SIG-M5 treated with dmso at 0.1 percent for 504 hours (cell line): ENCODE measurements at regions not wholly inside any gene's neighbourhood (a gene's known extent, or its start where the extent isn't known, plus 50 kb on each side); places are given as distances from the start of the nearest gene placed in this dataset.

Experiments used
- DNase-seq: peaks from one replicate; lab custom pipeline; 2025; ENCODE audit not compliant: unreplicated experiment; lab: John Stamatoyannopoulos, UW

DNA sequence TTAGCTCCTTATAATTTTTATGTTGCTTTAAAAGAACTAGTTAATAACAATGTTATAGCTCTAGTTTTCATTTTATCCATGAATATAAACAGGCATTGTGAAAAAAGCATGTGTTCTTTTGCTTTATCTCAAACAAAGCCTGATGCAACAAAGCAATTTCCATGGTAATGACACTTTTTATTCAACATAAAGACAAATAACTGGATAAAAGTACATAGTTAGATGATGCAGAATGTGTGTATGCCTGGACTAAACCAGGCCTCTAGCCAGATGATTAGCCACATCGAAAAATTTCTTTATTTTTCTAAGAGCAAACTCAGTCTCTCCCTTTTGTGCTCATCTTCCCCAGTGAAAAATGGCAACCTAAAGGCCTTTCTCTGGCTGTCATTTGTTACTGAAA, 125.6 kb upstream of the TARS1 start:
- no peak for DNase-seq

DNA sequence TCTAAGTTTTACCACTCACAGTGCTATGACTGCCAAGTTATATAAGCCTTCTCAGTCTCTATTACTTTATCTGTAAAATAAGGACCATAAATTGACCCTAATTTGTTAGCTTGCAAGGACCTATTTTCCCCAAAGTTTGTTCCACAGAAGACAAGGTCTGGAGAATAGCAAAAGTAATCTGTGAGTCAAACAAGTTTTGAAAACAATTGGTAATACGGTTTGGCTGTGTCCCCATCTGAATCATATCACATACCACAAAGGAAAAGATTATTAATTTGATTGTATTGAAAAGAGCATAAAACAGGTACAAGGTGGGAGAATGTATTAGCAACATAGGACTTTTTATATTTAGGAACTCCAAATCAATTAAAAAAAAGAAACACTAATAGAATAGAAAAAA, 124.0 kb upstream of the TARS1 start:
- DNase-seq, result no peak

DNA sequence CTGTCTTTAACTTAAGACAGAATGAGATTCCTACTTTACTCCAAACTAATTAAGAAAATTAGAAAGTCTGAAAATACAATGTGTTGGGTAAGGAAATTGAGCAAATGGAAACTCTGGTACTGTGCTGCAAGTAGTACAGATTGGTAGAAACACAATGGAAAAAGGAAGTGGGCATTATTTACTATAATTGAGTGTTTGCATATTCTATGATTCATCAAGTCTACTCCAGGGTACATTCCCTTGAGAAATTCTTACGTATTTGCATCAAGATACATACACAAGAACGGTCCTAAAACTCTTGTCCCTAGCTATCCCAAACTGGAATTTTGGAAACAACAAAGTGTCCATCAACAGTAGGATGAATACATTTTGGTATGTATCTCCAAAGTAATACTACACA, 123.5 kb upstream of the TARS1 start:
- peak; percentile 11 for DNase-seq

DNA sequence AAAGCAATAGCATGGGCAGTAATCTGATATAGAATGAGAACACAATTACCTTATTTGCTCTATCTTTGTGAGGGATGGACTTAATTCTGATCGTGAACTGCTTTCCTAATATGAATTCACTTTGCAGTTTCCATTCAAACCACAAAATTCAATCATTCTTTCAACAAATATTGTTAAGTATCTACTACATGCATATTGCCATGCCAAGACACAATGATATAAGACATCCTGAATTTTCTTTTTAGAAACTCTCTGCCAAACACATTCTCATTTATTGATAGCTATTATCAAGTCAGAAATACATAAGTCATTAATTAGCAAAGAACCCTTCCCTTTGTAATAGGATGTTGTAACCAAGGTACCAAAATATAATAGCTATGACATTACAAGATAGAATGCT, 121.6 kb upstream of the TARS1 start:
- DNase-seq, result no peak

DNA sequence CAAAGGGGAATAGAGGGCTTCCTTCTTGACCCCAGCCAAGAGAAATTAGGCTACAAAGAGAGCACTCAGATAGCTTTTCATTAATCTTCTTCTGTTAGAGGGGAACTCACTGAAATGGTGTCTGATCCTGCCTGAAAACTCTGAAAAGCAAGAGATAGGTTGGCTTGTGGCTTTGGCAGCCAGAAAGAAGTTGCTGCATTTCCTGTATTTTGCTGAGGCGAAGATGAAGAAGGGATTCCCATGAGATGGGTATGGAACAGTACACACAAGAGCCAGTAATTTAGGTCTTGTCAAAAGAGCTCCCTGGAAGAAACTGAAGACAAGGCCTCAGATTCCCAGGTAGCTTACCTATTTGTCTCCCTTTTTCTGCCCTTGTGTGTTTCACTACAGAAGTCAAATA, 120.9 kb upstream of the TARS1 start:
- no peak for DNase-seq

DNA sequence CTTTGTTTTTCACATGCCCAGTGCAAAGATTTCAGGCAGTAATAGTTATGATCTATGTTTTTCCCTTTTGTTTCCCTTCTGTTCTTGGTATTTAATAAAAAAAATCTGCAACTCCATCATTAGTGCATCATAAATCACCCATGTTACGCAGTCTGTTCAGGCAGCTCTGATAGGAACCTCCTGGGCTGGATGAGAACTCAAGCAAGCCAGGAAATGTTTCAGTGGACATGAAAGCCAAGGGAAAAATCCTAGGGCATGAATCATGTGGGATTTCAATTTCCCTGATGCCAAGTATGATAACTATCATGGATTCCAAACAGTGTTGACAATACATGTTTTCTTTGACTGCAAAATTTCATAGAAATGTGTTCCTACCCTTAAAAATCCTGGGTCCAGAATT, 119.7 kb upstream of the TARS1 start:
- DNase-seq, result no peak

DNA sequence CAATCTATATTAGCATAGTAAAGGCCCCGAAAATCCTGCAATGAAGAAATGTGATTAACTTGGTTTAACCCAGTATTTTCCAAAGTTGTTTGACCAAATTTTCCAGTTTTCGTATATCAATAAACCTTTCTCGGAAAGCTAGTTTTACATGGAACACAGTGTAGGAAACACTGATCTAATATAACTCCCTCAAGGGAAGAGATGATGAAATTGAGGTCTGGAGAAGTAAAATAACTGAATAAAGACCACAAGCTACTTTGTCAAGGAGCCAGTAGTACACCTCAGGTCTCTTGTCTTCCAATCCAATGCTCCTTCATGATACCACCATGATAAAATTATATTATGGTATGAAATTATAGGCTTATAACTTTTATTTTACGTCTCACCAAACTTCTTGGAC, 118.1 kb upstream of the TARS1 start:
- no peak for DNase-seq

DNA sequence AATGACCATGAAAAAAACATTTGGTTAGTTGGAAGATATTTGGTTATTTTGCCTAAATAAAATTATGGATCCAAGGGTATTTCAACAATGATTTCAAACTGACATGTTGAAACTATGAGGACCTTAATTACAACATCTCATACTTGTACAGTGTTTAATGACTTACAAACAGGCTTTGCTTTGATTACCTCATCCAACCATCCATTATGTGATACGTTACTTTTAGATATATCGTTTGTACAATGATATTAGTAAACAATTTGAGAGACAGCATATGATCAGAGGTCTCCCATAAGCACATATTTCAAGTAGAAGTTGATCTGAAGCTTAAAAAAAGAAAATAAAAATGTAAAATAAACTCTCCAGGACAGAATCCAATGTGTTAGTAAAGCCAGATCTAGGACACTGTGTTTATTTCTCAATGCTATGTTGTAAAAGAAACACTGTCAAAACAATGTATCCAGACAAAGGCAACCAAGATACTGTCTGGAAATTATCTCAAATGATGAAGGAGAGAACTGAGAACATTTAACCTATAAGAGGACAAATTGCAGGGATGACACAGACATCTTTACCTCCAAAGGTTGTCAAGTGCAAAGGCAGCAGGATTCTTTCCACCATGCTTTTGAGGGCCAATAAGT, 116.0 kb upstream of the TARS1 start:
- no peak for DNase-seq

DNA sequence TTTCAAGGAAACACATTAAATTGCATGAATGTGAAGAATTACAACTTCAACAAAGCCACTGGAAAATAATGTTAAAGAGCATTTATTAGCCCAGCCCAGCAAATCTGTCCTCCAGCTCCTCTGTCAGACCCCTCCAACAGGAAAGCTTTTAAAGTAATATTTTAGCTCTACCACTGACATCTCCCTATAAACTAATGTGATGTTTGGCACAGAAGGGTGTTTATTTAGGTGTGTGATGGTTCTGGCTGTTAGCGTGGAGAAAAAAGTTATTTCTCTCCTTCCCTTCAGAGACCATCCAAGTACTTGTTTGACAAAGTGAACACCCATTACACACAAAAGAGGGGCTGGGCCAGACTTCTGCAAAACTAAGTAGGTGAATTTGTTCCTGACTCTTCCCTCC, 111.9 kb upstream of the TARS1 start:
- no peak for DNase-seq

DNA sequence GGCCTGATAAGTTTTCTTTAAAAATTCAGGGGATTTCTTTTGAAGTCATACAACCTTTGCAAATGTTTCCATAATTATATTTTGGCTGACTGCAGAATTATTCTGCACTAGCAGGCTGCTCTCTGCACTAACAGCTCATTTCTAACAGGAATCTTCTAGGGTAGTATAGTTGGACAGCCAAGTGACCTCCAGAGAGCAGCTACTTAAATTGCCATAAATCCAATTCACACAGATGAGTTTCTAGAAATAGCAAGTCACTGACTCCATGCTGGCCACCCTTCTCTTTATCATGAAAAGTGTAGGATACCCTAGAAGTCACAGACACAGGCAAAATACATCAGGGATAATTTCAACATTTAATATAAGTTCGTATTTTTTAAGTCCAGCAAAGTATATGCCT, 110.9 kb upstream of the TARS1 start:
- no peak for DNase-seq

DNA sequence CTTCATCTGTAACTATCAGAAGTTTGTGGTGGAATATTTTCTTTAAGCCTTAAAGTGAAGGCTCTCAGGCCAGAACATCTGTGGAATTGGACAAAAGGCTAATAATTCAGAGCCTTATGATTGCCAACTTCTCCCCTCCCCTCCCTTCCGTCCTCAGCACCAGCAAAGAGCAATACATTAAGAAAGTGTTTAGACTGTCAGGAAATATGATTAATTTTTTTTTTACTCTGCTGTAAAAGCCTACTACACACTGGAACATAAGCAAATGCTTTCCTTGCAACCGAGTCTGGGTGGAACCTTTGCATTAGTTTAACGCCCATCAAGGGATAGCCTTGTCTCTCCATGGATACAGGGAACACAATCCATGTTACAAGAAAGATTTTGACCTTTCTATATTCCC, 110.3 kb upstream of the TARS1 start:
- no peak for DNase-seq

DNA sequence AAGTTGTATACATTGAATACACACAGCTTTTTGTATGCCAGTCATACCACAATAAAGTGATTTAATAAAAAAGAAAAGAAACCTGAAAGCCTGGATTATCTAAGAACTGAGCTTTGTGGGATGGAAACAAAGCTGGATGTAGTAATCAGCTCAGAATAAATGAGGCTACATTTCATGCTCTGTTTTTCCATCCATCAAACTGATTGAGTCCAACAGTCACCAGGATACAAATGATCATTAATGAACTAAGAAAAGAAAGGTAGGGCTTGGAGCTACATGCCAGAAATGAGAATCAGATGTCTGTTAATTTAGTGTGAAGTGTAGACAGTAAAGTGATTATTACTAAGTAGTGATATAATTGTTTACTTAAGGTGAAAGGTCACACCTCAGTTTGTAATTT, 109.8 kb upstream of the TARS1 start:
- DNase-seq, result no peak

DNA sequence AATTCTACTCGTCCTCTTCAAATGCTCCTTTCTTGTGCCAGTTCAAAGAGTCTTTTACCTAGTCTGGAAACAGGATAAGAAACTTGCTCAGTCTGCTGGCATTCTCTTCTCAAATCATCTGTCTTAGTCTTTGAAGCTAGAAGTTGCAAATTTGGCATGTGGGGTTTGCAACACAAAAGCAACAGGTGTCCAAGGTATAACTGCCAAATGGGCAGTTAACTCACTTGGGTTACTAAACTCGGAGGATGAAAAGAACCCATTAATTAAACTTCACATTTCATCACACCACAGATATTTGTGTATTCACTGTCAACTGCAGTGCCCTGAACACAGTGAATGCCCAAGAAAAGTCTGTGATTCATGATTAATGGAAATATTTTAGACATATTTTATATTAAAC, 108.0 kb upstream of the TARS1 start:
- no peak for DNase-seq

DNA sequence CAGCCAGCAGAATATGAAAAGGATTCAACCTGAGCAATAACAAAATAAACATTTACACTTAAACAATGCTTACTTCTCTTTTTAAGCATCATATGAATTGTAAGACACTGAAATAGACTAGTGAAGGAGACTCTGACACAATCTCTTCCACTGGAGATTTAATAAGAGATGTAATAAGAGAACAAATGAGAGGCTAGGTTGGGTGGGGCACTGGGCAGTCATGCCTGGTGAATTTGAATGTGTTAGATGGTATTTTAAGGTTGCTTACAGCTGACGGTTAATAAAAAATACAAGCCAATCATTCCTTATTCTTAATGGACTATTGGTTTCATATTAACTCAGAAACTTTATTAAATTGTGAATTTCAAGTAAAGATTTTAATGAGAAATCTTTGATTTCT, 105.9 kb upstream of the TARS1 start:
- DNase-seq, result no peak

DNA sequence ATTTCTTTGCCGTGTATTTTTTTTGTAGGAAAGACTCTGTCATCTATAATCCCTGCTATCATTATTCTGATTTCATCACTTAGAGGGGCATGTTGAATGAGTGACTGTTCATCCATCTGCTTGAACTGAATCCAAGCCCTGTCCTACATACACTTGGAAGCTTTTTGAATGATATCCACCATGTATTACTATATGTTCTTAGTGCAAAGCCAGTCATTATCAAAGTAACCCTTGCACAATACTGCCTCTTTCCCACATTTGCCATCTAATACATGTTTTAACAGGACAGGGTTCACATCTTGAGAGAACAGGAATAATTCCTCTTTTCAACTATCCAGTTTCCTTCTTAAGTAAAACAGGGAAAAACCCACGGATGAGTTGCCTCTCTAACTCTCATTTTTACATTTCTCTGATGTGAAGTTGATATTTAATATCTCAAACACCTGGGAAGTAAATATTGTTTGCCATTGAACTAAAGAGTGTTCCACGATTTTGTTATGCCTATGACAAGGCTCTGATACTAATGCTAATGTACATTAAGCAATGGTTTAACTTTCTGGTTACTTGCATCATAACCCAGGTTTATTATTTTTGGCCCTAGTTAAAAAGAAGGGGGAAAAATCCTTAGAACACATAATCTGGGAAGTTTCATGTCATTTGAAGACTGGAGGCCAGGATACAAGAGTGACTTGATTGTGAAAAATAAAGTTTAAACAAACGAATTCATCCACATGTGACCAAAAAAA, 103.7 kb upstream of the TARS1 start:
- DNase-seq, result no peak

DNA sequence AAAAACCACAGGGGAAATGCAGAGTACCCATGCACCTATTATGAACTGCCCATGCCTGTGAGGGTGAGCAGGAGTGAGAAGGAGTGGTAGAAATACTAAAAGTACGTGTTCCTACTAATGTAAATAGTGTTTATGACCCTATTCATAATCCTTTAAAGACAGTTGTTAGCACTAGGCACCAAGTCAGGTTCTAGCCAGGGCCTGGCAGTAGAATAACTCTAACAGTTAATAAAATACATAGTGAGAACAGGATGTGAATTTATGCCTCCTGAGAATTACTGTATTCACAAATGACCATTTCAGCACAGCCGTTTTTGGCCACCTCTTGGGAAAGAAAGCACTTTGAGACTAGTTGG, 103.2 kb upstream of the TARS1 start:
- no peak for DNase-seq

DNA sequence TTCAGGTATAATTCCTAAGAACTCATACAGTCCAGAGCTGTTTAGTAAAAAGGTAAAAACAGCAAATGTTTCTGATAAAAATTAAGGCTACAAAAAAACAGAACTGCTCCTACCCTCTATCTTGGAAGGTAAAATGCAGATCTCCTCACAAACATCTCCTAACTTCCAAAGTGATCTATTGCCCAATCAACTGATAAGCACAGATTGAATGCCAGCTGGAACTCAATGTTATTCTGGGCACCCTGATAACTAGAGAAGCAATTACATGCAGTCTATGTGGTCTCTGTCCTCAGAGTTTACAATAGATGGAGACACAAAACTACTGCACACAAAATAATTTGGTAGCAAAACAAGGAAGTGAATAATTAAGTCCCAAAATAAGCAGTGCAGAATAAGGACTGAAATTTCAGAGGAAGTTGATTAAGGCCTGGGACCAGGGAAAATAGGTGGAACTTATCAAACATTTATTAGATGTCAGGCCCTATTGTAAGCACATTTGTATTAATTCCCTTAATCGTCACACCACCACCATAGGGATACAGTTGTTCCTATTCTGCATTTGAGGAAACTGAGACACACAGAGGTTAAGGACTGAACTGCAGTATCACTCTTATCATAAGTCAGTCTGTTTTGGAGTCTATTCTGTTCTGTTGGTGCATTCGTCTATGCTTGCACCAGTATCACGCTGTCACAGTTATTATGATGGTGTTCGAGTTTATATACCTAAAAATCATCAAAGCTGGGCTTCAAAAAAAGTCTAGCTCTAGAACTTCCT, 102.2 kb upstream of the TARS1 start:
- no peak for DNase-seq

DNA sequence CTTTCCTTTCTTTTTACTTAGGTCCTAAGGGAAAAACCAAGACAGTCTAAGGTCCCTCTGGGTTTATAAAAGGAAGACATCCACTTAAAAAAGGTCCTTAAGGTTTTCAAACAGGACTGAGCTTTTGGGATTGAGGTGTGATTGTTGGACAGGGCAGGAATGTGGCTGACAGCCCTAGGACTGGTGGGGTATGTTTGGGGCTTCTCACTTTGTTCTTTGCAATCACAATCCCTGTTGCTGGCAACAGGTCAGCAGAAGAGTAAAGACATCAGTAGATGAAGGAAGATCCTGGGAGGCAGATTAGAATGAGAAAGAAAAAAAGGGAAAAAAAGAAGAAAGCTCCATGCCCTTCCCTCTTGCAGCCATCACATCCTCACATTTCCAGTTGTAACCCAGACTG, 101.4 kb upstream of the TARS1 start:
- no peak for DNase-seq

DNA sequence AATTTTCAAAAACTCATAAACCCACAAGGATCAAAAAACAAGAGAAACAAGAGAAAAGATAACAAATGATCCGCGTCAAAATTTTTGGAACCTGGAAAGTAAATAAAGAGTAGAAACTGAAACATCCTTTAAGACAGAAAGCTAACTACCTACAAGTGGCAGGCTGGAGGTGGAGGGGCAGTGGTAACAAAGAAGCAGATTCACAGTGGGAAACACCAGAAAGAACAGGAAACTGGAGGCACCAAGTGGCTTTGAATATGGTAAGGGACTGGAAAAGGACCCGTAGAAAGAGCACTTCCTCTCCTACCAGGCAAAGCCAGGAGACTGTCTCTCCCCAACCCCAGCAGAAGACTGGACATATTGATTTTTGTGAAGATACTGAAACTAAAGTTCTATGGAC, 100.6 kb upstream of the TARS1 start:
- DNase-seq, result no peak

DNA sequence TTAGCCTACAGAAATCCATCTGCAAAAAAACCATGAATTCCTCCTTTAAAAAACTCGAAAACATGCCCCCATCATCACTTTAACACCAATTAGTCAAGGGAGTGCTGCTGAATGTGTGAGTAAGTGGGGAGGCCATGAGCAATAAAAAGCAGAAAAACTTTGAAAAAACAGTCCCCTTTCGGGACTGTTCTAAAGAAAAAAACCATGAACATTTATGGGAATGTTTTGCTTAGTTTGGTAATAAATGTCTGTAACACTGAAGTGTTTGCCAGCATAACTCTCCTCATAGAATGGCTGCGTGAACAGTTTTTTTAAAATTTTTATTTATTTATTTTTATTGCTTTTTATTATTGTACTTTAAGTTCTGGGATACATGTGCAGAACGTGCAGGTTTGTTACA, 99.4 kb upstream of the TARS1 start:
- DNase-seq, result no peak

DNA sequence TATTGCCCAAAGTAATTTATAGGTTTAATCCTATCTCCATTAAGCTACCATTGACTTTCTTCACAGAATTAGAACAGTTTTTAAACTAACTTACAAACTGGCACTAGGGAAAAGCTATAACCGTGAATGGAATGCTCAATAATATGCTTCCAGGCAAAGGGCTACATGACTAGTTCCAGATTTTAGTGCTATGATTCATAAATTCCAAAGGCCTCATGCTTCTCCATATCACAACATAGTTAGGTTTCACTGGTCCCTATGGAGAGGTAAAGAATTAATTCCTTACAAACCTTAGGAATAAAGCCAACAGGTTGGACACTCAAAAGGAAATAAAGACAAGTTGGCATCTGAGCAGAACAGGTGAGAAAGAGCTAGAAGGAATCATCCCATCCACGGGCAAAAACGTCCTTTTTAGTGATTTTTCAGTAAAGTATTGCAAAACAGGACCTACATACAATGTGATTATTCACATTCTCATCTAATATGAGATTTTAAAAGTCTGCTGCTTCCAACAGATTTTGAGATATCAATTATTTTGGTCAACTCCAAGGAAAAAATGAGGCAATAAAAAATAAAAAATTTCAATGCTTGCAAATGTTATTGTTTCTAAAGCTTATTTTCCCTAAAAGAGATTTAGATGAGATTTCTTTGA, 97.0 kb upstream of the TARS1 start:
- no peak for DNase-seq

DNA sequence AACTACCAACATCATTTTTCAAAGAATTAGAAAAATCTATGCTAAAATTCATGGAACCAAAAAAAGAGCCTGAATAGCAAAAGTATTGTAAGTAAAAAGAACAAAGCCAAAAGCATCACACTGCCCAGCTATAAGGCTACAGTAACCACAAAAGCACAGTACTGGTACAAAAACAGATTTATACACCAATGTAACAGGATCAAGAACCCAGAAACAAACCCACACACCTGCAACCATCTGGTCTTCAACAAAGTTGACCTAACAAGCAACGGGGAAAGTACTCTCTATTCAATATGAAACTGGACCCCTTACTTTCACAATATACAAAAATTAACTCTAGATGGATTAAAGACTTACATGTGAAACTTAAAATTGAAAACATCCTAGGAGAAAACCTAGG, 94.2 kb upstream of the TARS1 start:
- DNase-seq, result no peak
